C4-2B (cell line): ENCODE measurements at regions not wholly inside any gene's neighbourhood (a gene's known extent, or its start where the extent isn't known, plus 50 kb on each side); places are given as distances from the start of the nearest gene placed in this dataset.

Experiments used
- H3K27ac ChIP-seq: fragments of 450-650 bp; 2 replicates; pipeline ENCODE4 v1.5.1; 2017
- ZFX ChIP-seq: fragments of 450-650 bp; IDR thresholded peaks from 2 replicates; pipeline ENCODE4 v1.6.1; 2017
- TF ChIP-seq, protein P1 (sequence below): fragments of 450-650 bp; conservative IDR thresholded peaks from 2 replicates; pipeline ENCODE4 v1.5.1; 2017; ENCODE audit warnings: mild to moderate bottlenecking

- no peak overlapping the region for H3K27ac ChIP-seq
These were observed 74.0 kb upstream of the TRPC7 start for GRCh38 chr5:136439367-136439766.

DNA sequence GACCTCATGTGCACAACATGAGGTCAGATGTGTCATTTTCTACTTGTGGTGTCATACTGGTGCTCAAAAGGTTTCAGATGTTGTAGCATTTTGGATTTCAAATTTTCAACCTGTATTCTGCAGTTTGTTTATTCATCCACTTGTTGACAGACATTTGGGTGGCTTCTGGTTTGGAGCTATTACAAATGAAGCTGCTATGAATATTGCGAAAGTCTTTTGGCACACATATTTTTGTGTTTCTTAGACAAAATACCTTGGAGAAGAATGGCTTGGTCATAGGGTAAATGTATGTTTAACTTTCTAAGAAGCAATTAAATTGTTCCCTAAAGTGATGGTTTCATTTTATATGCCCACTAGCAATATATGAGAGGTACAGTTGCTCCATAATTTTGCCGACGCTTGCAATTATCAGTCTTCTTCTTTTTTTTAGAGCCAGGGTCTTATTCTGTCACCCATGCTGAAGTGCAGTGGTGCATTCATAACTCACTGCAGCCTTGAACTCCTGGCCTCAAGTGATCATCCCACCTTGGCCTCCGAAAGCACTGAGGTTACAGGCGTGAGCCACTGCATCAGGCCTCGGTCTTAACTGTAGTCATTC lies 70.7 kb upstream of the TRPC7 start:
- TF ChIP-seq, protein P1, sequence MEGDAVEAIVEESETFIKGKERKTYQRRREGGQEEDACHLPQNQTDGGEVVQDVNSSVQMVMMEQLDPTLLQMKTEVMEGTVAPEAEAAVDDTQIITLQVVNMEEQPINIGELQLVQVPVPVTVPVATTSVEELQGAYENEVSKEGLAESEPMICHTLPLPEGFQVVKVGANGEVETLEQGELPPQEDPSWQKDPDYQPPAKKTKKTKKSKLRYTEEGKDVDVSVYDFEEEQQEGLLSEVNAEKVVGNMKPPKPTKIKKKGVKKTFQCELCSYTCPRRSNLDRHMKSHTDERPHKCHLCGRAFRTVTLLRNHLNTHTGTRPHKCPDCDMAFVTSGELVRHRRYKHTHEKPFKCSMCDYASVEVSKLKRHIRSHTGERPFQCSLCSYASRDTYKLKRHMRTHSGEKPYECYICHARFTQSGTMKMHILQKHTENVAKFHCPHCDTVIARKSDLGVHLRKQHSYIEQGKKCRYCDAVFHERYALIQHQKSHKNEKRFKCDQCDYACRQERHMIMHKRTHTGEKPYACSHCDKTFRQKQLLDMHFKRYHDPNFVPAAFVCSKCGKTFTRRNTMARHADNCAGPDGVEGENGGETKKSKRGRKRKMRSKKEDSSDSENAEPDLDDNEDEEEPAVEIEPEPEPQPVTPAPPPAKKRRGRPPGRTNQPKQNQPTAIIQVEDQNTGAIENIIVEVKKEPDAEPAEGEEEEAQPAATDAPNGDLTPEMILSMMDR = no peak
- TF ChIP-seq ZFX = no peak
- no peak overlapping the region for H3K27ac ChIP-seq

More at GRCh38 chr5:136439367-136439766, 74.0 kb upstream of the TRPC7 start:
- TF ChIP-seq ZFX = no peak
- TF ChIP-seq, protein P1 = no peak

- H3K27ac ChIP-seq = no peak overlapping the region
- TF ChIP-seq, protein P1 = no peak
- TF ChIP-seq ZFX = no peak
These were observed 69.5 kb upstream of the TRPC7 start for GRCh38 chr5:136434795-136435194.

DNA sequence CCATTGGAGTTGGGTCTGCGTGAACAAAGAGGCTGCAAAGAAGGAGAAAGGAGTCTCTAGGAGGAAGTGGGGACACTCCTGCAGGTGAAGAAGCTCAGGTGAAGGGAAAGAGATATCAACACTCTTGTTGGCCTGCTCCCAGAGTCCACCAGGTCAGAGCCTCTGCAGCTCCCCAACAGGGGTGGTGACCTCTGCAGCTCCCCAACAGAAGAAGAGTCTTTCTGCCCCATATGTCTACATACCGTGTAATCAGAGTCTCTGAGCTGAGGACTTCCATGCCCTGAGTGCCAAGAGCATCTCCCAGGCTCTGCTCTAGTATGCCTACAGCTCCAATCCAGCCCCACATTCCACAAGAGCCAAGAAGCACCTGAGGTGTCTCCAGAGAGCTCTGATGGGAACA lies 67.4 kb upstream of the TRPC7 start:
- H3K27ac ChIP-seq = no peak overlapping the region
- TF ChIP-seq, protein P1 = no peak
- TF ChIP-seq ZFX = no peak

- H3K27ac ChIP-seq = no peak overlapping the region
- TF ChIP-seq, protein P1 = no peak
- no peak for TF ChIP-seq ZFX
These were observed 64.7 kb upstream of the TRPC7 start for GRCh38 chr5:136430081-136430480.

DNA sequence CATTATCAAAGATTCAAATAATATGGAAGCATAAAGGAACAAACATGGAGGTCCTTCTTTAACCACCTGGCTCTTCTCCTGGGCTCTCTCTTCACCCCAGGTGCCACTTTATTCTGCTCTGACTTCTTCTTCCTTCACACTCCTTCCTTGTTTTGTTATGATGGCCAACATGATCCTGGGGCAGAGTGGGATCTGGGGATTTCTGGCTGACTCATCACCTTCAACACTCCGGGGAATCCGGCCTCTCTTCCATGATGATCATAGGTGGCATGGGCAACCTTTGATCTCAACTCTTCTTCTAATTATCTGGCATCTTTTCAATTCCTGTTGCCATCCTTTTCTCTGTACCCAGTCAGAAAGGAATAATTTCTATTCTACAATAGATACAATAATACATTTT lies 62.1 kb upstream of the TRPC7 start:
- TF ChIP-seq, protein P1 = no peak
- no peak for TF ChIP-seq ZFX
- H3K27ac ChIP-seq = no peak overlapping the region

GRCh38 chr5:136425921-136426320 lies 60.6 kb upstream of the TRPC7 start:
- TF ChIP-seq ZFX = no peak
- TF ChIP-seq, protein P1 = no peak
- H3K27ac ChIP-seq = no peak overlapping the region
